Dermis blood vessel endothelial cell (primary cell): ENCODE measurements at regions not wholly inside any gene's neighbourhood (a gene's known extent, or its start where the extent isn't known, plus 50 kb on each side); places are given as distances from the start of the nearest gene placed in this dataset.

Experiments
- DNase-seq: peaks from one replicate; pipeline ENCODE4 v3.0.0; 2010

GRCh38 chr5:135087950-135088349 is 53.9 kb upstream of the PITX1 start:
- no peak for DNase-seq

- DNase-seq: no peak
Measured at GRCh38 chr5:135085936-135086725, 52.1 kb upstream of the PITX1 start.

GRCh38 chr5:135085133-135085935 is 51.3 kb upstream of the PITX1 start:
- DNase-seq: no peak
